COLO668 (cell line): ENCODE measurements at regions not wholly inside any gene's neighbourhood (a gene's known extent, or its start where the extent isn't known, plus 50 kb on each side); places are given as distances from the start of the nearest gene placed in this dataset.
"Not testable (repeated sequence)": the region's sequence is repeated elsewhere in the genome, so short reads cannot be mapped to it uniquely, and the experiment has no call there.

ENCODE experiments used
- DNase-seq: peaks from one replicate; lab custom pipeline; 2025; ENCODE audit not compliant: unreplicated experiment; lab: John Stamatoyannopoulos, UW

DNA sequence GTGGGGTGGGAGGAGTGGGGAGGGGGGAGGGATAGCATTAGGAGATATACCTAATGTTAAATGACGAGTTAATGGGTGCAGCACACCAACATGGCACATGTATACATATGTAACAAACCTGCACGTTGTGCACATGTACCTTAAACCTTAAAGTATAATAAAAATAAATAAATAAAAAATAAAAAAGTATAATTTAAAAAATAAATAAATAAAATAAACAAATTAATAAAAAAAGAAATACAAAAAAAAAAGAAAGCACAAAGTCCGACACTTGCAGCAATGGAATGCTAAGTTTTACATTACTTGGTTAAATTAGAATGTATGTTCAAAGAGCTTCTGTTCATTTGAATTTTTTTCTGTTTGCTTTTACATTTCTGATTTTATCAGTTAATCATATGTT, 236.5 kb upstream of the POGK start:
- DNase-seq: not testable (repeated sequence)

DNA sequence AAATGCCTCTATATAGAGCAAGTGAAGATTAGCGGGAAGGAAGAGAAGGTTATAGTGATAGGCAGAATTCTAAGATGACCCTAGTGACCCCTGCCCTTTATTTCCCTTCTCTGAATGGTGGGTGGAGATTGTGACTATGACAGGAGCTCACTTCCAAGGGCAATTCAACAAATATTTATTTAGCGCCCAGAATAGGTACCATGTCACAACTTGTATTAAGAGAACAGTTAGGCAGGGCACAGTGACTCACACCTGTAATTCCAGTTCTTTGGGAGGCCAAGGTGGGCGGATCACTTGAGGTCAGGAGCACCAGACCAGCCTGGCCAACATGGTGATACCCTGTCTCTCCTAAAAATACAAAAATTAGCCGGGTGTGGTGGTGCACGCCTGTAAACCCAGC, 236.0 kb upstream of the POGK start:
- DNase-seq: no peak

DNA sequence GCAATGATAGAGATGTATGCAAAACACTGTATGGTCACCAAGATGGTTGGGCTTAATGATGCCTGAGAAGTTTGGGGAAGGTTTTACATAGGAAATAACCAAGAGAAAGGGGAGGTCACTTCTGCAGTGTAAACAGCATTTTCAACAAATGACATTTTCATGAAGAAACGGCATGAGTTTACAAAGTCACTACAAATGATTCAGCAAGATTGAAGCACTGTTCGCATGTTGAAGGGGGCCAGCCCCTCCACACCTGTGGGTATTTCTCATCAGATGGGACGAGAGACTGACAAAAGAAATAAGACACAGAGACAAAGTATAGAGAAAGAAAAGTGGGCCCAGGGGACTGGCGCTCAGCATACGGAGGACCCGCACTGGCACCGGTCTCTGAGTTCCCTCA, 234.1 kb upstream of the POGK start:
- DNase-seq: no peak

DNA sequence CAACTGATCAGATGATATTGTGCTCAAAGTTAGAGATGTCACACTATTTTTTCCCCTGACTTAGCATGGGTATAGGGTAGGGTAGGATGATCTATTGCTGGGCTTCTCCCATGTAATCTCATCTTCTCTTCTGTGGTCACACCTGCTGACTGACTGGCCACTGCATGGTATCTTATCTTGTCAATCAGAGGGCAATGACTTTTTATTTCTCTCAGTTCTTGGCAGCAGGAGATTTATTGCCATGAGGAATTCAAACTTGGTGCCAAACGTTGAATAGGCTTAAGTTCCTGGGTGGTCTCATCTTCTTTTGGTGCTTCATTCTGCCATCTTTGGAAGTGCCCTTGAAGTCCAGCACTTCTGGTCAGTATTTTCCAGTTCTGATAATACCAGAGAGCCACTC, 226.4 kb upstream of the POGK start:
- no peak for DNase-seq

DNA sequence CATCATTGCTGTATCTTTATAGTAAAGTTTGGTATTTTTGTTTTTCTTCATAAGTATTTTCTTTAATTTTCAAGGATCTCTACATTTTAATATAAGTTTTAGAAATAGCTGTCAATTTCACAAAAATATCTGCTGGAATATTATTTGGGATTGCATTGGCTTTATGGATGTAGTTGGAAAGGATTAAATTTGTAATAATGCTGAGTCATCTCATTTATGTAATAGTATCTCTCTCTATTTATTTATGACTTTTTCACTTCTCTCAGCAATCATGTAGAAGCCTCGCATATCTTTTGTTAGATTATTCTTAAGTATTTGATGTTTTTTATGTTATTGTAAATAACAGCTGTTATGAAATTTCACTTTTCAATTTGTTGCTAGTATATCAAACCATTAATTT, 223.1 kb upstream of the POGK start:
- DNase-seq: no peak

DNA sequence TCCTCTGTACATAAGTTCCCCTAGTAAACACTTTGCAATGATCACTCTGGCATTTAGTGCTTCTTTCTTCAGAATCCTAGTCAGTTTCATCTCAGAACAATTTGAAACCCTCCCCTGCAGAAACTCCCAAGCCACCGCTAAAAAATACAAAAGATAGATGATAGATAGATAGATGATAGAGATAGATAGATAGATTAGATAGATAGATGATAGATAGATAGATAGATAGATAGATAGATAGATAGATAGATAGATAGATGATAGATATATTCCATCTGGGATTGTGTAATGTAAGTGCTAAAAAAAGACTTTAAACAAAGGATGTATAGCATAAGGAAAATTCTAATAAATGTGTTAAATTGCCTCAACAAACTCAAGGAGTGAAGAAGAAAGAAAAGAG, 212.6 kb upstream of the POGK start:
- no peak for DNase-seq

DNA sequence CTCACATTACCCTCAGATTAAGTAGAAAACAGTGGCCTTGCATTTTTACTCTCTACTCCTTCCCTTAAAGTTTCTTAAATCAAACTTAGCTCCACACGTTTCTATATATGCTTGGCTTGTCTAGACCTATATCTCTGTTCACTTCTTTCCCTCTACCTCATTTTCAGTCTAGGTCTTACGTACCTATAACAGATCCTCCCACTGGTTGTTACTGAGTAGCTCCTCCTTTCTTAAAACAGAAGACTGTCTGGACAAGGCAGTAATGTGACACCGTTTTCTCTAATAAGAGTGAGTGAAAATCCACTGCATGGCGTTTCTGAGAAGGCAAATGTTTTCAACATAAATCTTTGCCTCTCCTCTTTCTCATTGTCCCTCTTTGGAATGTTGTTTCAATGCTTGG, 211.7 kb upstream of the POGK start:
- DNase-seq: no peak

DNA sequence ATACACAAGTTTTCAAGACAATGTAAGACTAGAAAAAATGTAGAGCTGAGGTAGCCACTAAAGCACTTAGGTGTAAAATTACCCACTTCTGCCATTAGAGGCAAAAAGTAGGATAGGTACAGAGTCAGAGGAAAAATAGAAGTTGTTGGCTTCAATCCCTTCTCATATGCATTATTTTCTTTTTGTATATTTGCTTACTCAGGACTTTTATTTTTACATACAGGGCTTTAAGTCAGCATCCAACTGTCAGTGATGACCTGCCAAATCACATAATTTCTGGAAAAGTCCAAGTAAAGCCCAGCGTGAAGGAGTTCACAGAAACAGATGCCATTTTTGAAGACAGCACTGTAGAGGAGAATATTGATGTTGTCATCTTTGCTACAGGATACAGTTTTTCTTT, 211.0 kb upstream of the POGK start:
- no peak for DNase-seq

DNA sequence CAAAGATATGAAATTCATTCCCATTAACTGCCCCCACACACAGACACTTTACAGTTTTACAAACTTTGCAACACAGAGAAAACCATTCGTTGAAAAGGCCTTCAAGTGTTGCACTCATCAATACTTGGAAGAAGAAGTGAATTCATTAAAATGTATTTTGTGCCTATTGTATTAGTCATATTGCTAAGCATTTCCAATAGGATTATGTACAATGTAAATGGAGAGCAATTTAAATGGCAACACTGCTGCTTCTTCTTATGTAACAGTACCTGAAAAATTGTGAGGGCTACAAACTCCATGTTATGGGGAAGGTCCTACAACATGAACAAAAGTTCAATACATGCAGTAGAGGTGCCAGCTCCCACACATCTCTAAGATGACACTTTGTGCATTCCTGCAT, 209.3 kb upstream of the POGK start:
- no peak for DNase-seq

DNA sequence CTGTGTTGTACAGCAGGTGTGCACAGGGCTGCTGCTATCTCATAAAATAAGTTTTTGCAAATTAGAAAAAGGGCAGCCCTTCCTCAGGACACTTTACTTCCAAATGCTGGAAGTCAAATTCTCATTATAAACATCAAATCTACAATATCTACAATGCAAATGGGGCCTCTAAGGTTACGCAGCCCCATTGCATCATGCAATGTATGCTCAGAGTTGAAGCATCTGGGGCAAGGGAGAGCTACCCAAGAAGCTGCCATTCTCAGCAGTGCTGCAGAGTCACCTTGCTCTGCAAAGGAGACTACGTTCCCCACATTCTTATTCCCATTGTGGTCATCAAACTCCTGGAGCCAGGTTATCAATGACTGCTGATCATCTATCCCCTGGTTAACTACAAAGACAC, 208.9 kb upstream of the POGK start:
- DNase-seq: no peak

DNA sequence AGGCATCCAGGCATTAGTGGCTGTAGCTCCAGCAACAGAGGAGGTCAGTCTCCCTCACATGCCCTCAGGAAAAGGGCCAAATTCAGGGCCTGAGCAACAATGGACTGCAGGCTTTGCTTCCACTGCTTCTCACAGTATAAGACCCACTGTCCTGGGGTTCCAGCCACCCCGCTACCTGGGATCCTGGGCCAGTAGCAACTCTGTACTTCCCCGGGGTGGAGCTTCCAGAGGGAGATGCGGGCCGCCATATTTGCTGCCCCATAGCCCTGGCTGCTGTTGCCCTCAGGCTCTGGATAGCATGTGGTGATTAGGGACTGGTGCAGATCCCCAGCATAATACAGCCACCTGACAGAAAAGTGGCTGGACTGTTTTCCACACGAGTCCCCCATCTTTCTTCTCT, 201.1 kb upstream of the POGK start:
- DNase-seq: no peak

DNA sequence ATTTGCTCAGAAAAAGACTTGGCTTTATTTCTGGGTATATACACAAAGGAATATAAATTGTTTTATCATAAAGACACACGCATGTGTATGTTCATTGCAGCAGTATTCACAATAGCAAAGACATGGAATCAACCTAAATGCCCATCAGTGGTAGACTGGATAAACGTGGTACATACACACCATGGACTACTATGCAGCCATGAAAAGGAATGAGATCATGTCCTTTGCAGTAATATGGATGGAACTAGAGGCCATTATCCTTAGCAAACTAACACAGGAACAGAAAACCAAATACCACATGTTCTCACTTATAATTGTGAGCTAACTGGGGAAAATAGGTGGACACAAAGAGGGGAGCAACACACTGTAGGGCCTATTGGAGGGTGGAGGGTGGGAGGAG, 182.0 kb upstream of the POGK start:
- DNase-seq: not testable (repeated sequence)

DNA sequence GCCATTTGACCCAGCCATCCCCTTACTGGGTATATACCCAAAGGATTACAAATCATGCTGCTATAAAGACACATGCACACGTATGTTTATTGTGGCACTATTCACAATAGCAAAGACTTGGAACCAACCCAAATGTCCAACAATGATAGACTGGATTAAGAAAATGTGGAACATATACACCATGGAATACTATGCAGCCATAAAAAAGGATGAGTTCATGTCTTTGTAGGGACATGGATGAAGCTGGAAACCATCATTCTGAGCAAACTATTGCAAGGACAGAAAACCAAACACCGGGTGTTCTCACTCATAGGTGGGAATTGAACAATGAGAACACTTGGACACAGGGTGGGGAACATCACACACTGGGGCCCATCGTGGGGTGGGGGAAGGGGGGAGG, 172.5 kb upstream of the POGK start:
- DNase-seq: not testable (repeated sequence)

DNA sequence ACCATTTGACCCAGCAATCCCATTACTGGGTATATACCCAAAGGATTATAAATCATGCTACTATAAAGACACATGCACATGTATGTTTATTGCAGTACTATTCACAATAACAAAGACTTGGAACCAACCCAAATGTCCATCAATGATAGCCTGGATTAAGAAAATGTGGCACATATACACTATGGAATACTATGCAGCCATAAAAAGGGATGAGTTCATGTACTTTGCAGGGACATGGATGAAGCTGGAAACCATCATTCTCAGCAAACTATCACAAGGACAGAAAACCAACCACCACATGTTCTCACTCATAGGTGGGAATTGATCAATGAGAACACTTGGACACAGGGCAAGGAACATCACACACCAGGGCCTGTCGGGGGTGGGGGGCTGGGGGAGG, 171.7 kb upstream of the POGK start:
- not testable (repeated sequence) for DNase-seq

DNA sequence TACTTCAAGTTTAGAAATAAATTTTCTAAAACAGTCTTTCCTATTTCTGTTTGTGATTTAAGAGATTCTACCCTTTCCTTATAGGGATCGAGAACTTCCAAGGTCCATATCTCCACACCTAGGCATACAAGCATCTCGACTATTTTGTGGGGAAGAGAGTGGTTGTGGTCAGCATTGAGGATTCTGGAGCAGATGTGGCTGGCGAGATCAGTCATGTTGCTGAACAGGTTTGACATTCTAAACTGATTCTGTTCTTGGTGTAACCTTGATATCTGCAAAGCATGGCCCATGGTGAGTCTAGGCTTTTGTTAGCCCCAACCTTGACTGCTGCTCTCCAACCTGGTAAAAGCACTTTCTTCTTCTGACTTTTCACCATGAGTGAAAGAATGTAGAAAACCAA, 167.6 kb upstream of the POGK start:
- no peak for DNase-seq

DNA sequence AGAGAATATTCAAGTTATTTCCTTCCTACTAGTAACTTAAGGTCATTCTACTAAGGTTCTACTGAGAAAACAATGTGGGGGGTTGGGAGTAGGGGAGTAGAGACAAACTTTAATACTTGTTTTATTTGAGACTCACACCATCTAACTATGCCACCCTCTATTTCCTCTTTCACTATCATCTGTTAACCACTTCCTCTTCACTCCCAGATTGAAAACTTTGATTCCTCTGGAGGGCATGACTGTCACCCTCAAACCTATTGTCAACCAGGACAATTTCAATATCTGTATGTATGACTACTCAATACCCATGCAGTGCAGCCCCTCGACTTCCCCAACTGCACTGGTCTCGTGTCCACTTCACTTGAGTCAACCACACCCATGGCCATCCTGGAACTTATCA, 165.6 kb upstream of the POGK start:
- DNase-seq: no peak

DNA sequence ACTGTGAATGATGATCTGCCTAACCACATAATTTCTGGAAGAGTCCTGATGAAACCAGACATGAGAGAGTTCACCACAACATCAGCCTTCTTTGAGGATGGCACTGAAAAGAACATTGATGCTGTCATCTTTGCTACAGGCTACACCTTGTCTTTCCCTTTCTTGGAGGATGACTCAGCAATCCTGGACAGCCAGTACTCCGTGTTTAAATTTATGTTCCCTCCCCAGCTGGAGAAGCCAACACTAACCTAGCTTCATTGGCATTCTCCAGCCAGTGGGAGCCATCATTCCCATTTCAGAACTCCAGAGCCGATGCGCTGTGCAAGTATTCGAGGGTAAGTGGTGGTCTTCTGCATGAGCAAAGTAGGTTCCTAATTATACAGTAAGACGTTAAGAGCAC, 164.1 kb upstream of the POGK start:
- no peak for DNase-seq

DNA sequence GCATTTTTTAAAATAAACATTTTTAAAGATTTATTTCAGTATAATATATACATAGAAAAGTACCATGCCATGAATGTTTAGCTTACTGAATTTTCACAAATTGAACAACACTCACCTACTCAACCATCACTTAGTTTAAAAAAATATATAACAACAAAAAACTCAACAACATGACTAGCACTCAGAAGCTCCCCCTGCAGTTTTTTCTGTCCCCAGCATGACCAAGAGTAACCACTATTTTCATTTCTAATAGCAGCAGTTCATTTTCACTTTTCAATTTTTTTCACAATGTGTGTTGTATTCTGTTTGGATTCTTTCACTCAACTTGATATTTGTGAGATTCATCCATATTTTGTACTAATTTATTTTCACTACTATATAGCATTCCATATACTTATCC, 162.3 kb upstream of the POGK start:
- no peak for DNase-seq

DNA sequence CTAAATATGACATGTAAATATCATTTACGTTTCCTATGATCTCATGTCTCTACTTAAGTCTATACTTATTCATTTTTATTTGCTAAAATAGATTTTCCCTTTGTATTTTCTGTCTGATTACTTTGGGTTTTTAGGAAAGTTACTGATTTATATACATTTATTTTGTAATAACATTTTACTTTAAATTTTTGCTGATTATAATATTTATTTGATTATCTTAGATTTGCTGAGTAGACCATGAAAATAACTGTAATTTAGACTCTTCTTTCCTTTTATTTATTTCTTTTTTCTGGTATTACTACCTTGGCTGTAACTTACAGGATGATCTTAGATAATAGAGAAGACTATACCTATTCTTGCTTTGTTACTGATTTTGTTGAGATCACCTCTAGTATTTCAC, 159.9 kb upstream of the POGK start:
- no peak for DNase-seq

DNA sequence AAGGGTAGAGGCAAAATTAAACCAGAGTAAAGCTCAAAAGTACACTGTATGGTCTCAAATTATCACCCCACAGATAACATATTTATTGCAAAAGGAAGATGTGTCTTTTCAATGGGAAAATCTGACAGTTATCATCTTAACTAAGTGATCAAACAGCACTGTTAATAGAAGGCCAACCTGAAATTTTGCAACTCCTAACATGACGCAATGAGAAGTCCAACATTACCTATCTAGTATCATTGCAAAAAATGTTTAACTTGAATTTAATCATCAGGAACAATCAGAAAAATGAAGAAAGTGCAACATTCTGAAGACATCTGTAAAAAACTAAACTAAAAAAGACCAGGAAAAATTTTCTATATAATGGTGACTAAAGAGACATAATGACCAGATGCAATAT, 156.7 kb upstream of the POGK start:
- DNase-seq: no peak

DNA sequence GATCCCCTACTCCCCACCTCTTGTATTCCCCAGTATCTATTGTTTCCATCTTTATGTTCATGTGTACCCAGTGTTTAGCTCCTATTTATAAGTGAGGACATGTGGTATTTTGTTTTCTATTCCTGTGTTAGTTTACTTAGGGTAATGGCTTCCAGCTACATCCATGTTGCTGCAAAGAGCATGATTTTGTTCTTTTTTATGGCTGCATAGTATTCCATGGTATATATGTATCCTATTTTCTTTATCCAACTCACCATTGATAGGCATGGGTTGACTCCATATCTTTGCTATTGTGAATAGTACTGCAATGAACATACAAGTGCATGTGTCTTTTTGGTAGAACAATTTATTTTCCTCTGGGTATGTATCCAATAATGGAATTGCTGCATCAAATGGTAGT, 154.6 kb upstream of the POGK start:
- DNase-seq: not testable (repeated sequence)

DNA sequence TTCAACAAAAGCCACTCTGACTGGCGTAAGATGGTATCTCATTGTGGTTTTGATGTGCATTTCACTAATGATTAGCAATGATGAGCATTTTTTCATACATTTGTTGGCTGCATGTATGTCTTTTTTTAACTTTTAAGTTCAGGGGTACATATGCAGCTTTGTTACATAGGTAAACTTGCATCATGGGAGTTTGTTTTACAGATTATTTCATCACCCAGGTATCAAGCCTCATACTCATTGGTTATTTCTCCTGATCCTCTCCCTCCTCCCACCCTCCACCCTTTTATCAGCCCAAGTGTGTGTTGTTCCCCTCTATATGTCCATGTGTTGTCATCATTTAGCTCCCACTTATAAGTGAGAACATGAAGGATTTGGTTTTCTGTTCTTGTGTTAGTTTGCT, 154.1 kb upstream of the POGK start:
- no peak for DNase-seq

DNA sequence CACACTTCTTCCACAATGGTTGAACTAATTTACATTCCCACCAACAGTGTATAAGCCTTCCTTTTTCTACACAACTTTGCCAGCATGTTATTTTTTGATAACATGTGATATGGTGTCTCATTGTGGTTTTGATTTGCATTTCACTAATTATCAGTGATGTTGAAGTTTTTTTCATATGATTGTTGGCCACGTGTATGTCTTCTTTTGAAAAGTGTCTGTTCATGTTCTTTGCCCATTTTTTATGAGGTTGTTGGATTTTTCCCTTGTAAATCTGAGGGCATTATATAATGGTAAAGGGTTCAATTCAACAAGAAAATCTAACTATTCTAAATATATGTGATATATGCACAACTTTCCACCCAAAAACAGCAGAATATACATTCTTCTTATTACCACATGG, 153.4 kb upstream of the POGK start:
- DNase-seq: not testable (repeated sequence)

DNA sequence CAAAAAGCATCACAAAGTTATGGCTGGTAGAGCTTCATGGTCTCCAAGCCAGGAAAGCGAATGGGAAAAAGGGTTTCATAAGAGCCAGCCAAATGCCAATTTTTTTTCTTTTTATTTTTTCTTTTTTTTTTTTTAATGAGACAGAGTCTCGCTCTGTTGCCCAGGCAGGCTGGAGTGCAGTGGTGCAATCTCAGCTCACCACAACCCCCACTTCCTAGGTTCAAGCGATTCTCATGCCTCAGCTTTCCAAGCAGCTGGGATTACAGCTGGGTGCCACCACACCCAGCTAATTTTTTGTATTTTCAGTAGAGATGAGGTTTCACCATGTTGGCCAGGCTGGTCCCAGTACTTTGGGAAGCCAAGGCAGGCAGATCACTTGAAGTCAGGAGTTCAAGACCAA, 148.7 kb upstream of the POGK start:
- not testable (repeated sequence) for DNase-seq
